GM08714 (cell line): ENCODE measurements at regions not wholly inside any gene's neighbourhood (a gene's known extent, or its start where the extent isn't known, plus 50 kb on each side); places are given as distances from the start of the nearest gene placed in this dataset.

Source experiments
- H3K4me3 ChIP-seq: fragments of 200-500 bp; sonication (Bioruptor generic); 2 replicates; pipeline ENCODE4 v1.5.1; 2014; ENCODE audit warnings: mild to moderate bottlenecking, low read length, inconsistent platforms
- ZNF274 ChIP-seq: IDR thresholded peaks from 2 replicates; pipeline ENCODE4 v1.6.1; 2012; ENCODE audit warnings: mild to moderate bottlenecking, low read depth, low read length

- H3K4me3 ChIP-seq, result no peak overlapping the region
- no peak for TF ChIP-seq ZNF274
These were observed 123.6 kb downstream of the TUSC7 start for GRCh38 chr3:116833202-116833601.

DNA sequence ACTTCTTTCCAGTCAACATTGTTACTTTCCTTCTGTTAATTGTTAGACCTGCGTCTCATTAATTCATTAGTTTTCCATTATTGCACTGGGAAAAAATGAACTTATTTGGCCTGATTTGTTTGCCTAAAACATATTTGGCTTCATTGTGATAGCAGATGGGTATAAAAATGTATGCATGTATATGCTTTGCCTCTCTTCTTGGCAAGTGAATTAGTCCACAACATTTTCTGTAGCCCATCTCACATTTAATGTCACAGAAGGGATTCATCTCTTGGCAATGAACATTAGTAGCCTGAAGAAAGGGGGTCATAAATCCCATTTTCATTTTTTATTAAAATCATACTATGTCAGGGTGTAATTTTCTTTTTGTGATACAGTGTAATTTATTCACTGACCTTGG is 125.2 kb downstream of the TUSC7 start:
- no peak overlapping the region for H3K4me3 ChIP-seq
- no peak for TF ChIP-seq ZNF274

DNA sequence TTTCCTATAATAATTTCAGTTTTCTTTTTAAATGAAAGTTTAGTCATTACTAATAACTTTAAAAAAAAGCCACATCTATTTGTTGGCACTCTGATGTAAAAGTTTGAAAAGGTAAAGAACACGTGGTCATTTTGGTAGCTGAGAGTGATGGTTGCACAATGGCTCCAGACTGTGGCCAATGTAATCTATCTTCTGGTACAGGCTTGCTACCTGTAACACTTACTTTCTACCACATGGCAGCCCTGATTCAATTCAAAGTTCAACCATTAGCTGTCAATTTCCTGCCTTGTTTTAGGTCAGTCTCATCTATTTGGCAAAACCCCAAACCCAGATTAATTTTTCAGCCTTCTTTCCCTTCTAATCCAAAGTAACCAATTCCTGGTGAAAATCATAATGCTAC is 126.1 kb downstream of the TUSC7 start:
- TF ChIP-seq ZNF274, result no peak
- no peak overlapping the region for H3K4me3 ChIP-seq

GRCh38 chr3:116836286-116836685 is 126.7 kb downstream of the TUSC7 start:
- TF ChIP-seq ZNF274, result no peak
- H3K4me3 ChIP-seq, result no peak overlapping the region

- H3K4me3 ChIP-seq, result no peak overlapping the region
- TF ChIP-seq ZNF274, result no peak
These were observed 127.9 kb downstream of the TUSC7 start for GRCh38 chr3:116837483-116837882.

GRCh38 chr3:116841003-116841735 is 131.6 kb downstream of the TUSC7 start:
- no peak for TF ChIP-seq ZNF274
- H3K4me3 ChIP-seq, result no peak overlapping the region

- H3K4me3 ChIP-seq, result no peak overlapping the region
- no peak for TF ChIP-seq ZNF274
These were observed 132.8 kb downstream of the TUSC7 start for GRCh38 chr3:116842254-116842957.

DNA sequence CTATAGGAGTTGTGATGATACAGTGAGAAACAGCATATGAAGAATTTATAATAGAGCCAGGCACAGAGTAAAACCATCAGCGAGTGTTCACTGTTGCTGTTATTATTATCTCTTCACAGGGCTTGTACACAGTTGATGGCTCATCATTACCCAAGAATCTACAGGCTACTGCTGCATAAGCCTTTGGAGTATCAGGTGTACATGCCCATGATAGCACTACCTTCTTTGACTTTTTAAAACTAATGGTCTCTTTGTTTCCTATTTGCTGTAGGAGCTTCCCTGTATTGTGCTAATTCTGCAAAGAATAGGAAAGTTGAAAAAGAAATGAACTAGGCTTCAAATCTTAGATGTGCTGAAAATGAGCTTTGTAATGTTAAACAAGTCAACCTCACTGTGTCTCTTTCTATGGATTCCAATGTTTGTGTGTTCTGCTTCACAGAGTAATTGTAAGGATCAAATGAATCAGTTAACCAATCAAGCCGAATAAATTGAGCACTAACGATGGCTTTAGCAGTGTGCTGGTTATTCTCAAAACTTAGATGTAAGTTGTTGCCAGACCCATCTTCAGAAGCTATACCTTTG is 138.8 kb downstream of the TUSC7 start:
- TF ChIP-seq ZNF274, result no peak
- H3K4me3 ChIP-seq, result no peak overlapping the region

DNA sequence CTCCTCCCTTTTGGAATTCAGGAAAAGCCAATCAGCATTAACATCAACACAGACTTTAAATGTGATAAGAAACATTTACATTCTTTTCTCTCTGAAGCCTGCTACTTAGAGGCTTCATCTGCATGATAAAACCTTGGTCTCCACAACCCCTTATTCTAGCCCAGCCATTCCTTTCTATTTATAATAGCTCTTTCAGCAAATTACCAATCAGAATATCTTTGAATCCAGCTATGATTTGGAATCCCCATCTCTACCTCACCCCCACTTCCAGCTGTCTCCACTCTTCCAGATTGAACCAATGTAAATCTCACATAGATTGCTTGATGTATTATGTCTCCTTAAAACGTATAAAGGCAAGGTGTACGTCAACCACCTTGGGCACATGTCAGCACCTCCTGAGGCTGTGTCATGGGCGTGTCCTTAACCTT is 139.7 kb downstream of the TUSC7 start:
- no peak for TF ChIP-seq ZNF274

GRCh38 chr3:116852803-116853202 is 143.2 kb downstream of the TUSC7 start:
- no peak for TF ChIP-seq ZNF274

More for the DNA sequence above, 139.7 kb downstream of the TUSC7 start:
- no peak overlapping the region for H3K4me3 ChIP-seq

GRCh38 chr3:116863270-116863770 is 153.7 kb downstream of the TUSC7 start:
- no peak overlapping the region for H3K4me3 ChIP-seq
- TF ChIP-seq ZNF274, result no peak

More at GRCh38 chr3:116852803-116853202, 143.2 kb downstream of the TUSC7 start:
- no peak overlapping the region for H3K4me3 ChIP-seq

- H3K4me3 ChIP-seq, result peak overlapping the region; percentile 51; the same call in 1 of the 2 replicates
- TF ChIP-seq ZNF274, result no peak
These were observed 154.4 kb downstream of the TUSC7 start for GRCh38 chr3:116863822-116864589.

DNA sequence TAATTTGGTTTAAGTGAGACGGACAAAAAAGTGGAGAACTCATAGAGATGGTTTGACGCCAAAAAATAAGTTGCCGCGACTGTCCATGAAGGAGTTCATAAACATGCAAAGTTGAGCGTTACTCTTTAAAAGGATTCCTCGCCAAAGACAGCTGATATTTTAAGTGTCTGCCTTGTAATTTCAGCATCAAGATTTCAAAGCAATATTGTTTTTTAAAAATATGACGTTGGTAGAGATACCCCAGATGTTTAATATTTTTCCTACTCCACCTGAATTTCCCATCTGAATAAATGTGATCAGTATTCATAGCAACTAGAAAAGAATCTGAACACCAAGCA is 155.0 kb downstream of the TUSC7 start:
- no peak overlapping the region for H3K4me3 ChIP-seq

DNA sequence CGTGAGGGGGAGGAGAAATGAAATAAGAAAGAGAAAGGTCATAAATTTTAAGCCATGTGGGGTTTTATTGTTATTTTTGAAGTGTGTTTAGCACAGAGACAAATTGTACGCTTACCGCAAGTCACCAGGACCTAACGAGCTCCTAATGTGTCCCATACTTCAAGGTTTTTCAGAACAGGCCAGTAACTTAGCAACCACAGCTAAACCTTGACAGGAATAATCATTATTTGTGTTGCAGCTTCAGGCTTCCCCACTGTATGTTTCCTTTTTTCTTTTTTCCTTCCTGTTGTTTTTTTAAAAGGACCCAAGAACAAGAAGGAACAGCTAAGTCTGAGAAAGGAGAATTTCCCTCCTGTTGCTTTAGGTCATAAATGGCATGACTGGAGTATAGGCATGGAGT is 160.8 kb downstream of the TUSC7 start:
- TF ChIP-seq ZNF274, result no peak
- no peak overlapping the region for H3K4me3 ChIP-seq

More for the DNA sequence above, 155.0 kb downstream of the TUSC7 start:
- no peak for TF ChIP-seq ZNF274

- TF ChIP-seq ZNF274, result no peak
- H3K4me3 ChIP-seq, result no peak overlapping the region
These were observed 162.3 kb downstream of the TUSC7 start for GRCh38 chr3:116871905-116872304.
